ENCODE measurements at regions not wholly inside any gene's neighbourhood (a gene's known extent, or its start where the extent isn't known, plus 50 kb on each side); places are given as distances from the start of the nearest gene placed in this dataset.
"Not testable (repeated sequence)": the region's sequence is repeated elsewhere in the genome, so short reads cannot be mapped to it uniquely, and the experiment has no call there.

DNA sequence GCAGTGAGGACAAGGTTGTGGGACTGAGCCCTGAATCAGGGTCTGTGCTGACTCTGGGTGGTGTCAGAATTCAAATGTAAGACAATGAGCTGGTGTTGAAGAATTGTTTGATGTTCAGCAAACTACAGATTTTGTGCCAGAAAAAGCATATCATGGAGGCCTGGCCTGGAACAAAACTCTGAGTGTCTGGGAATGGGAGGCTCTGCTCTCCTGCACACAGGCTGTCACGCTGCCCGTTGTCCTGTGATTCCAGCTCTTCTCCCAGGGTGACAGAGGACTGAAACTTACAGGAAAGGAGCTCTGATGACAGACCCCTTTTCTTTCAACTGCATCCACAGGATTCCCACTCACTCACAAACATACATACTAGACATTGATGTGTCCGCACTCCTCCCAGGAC is 120.1 kb downstream of the ZNF486 start:
- CTCF ChIA-PET, result no interaction called here
- POLR2A ChIA-PET, result no interaction called here
- TF ChIP-seq ZNF560 (tag by site-specific recombination; IDR thresholded peaks at IDR 0.05; ENCODE audit: borderline replicate concordance) (no peak), KLF9 (tag by site-specific recombination; IDR thresholded peaks at IDR 0.05; ENCODE audit: low read depth) (no peak)

GRCh38 chr19:20285876-20286275 is 118.9 kb downstream of the ZNF486 start:
- H3K4me3 ChIP-seq (ENCODE audit: low read depth, low read length); CTCF ChIA-PET; H3K27ac ChIP-seq (ENCODE audit: extremely low read depth, low read depth, low read length); H3K36me3 ChIP-seq (ENCODE audit: control insufficient read depth in 2 of 2, insufficient read depth in 1 of 2, low read length in 2 of 2); POLR2A ChIA-PET; H3K4me1 ChIP-seq (ENCODE audit: control insufficient read depth, insufficient read depth, low read length); H3K9me3 ChIP-seq (ENCODE audit: control insufficient read depth, insufficient read depth, low read depth, low read length): not testable (repeated sequence)

More for the DNA sequence above, 120.1 kb downstream of the ZNF486 start:
- Histone ChIP-seq H3K9me3 (ENCODE audit: control insufficient read depth, insufficient read depth, low read depth, low read length) (no peaks in the 10 kb centered on the region), H3K27ac (ENCODE audit: extremely low read depth, low read depth, low read length) (no peak overlapping the region), H3K36me3 (ENCODE audit: control insufficient read depth in 2 of 2, insufficient read depth in 1 of 2, low read length in 2 of 2) (no peaks in the 10 kb centered on the region), H3K4me3 (ENCODE audit: low read depth, low read length) (no peak overlapping the region), H3K4me1 (ENCODE audit: control insufficient read depth, insufficient read depth, low read length) (no peaks in the 10 kb centered on the region)

- H3K36me3 ChIP-seq (ENCODE audit: control insufficient read depth in 2 of 2, insufficient read depth in 1 of 2, low read length in 2 of 2), result no peaks in the 10 kb centered on the region
- POLR2A ChIA-PET, result no interaction called here
- no peaks in the 10 kb centered on the region for H3K9me3 ChIP-seq (ENCODE audit: control insufficient read depth, insufficient read depth, low read depth, low read length)
- TF ChIP-seq ZNF155 (tag by site-specific recombination; IDR thresholded peaks at IDR 0.05), result no peak
- TF ChIP-seq, protein P1, sequence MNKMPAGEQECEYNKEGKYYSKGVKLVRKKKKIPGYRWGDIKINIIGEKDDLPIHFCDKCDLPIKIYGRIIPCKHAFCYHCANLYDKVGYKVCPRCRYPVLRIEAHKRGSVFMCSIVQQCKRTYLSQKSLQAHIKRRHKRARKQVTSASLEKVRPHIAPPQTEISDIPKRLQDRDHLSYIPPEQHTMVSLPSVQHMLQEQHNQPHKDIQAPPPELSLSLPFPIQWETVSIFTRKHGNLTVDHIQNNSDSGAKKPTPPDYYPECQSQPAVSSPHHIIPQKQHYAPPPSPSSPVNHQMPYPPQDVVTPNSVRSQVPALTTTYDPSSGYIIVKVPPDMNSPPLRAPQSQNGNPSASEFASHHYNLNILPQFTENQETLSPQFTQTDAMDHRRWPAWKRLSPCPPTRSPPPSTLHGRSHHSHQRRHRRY (tag by site-specific recombination; IDR thresholded peaks at IDR 0.05), result no peak
- no peak for TF ChIP-seq ZFP37 (tag by site-specific recombination; IDR thresholded peaks at IDR 0.05)
- no peak for TF ChIP-seq MZF1 (tag by site-specific recombination; IDR thresholded peaks at IDR 0.05; ENCODE audit: borderline replicate concordance)
- TF ChIP-seq ZNF416 (tag by site-specific recombination; IDR thresholded peaks at IDR 0.05), result no peak
- TF ChIP-seq ZNF785 (tag by site-specific recombination; IDR thresholded peaks at IDR 0.05), result no peak
- TF ChIP-seq, protein P2, sequence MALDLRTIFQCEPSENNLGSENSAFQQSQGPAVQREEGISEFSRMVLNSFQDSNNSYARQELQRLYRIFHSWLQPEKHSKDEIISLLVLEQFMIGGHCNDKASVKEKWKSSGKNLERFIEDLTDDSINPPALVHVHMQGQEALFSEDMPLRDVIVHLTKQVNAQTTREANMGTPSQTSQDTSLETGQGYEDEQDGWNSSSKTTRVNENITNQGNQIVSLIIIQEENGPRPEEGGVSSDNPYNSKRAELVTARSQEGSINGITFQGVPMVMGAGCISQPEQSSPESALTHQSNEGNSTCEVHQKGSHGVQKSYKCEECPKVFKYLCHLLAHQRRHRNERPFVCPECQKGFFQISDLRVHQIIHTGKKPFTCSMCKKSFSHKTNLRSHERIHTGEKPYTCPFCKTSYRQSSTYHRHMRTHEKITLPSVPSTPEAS (tag by site-specific recombination; IDR thresholded peaks at IDR 0.05), result no peak
- no peak for TF ChIP-seq ZNF707 (tag by site-specific recombination; IDR thresholded peaks at IDR 0.05)
- TF ChIP-seq ZNF677 (tag by site-specific recombination; IDR thresholded peaks at IDR 0.05), result no peak
- no peak overlapping the region for H3K4me3 ChIP-seq (ENCODE audit: low read depth, low read length)
- no peak overlapping the region for H3K27ac ChIP-seq (ENCODE audit: extremely low read depth, low read depth, low read length)
- CTCF ChIA-PET, result no interaction called here
- no peaks in the 10 kb centered on the region for H3K4me1 ChIP-seq (ENCODE audit: control insufficient read depth, insufficient read depth, low read length)
Measured at GRCh38 chr19:20279516-20279915, 112.5 kb downstream of the ZNF486 start.

DNA sequence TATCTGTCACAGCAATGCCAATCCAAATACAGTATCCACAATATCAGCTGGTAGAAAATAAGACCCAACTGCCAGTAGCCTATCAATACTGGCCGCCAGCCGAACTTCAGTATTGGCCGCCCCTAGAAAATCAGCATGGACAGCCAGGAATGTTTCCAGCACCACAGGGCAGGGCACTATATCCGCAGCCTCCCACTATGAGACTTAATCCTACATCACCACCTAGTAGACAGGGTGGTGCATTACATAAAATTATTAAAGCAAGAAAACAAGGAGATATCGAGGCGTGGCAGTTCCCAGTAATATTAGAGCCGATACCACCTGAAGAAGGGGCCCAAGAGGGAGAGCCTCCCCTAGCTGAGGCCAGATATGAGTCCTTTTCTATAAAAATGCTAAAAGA is 111.3 kb downstream of the ZNF486 start:
- POLR2A ChIA-PET, result no interaction called here
- no peak overlapping the region for H3K27ac ChIP-seq (ENCODE audit: extremely low read depth, low read depth, low read length)
- no peak overlapping the region for H3K4me3 ChIP-seq (ENCODE audit: low read depth, low read length)
- CTCF ChIA-PET, result no interaction called here
- no peaks in the 10 kb centered on the region for H3K36me3 ChIP-seq (ENCODE audit: control insufficient read depth in 2 of 2, insufficient read depth in 1 of 2, low read length in 2 of 2)
- no peaks in the 10 kb centered on the region for H3K4me1 ChIP-seq (ENCODE audit: control insufficient read depth, insufficient read depth, low read length)
- no peaks in the 10 kb centered on the region for H3K9me3 ChIP-seq (ENCODE audit: control insufficient read depth, insufficient read depth, low read depth, low read length)
- TF ChIP-seq ZNF211 (tag by site-specific recombination; IDR thresholded peaks at IDR 0.05; ENCODE audit: low read depth) (no peak), ZNF513 (tag by site-specific recombination; IDR thresholded peaks at IDR 0.05) (no peak), ZNF138 (tag by site-specific recombination; IDR thresholded peaks at IDR 0.05; ENCODE audit: borderline replicate concordance) (no peak), ZNF548 (tag by site-specific recombination; IDR thresholded peaks at IDR 0.05) (no peak), ZBTB21 (tag by site-specific recombination; IDR thresholded peaks at IDR 0.05) (no peak), ZNF623 (tag by site-specific recombination; IDR thresholded peaks at IDR 0.05) (no peak), PRDM10 (tag by site-specific recombination; IDR thresholded peaks at IDR 0.05) (no peak), ZNF394 (tag by site-specific recombination; IDR thresholded peaks at IDR 0.05; ENCODE audit: borderline replicate concordance) (no peak)

- H3K4me3 ChIP-seq (ENCODE audit: low read depth, low read length); H3K36me3 ChIP-seq (ENCODE audit: control insufficient read depth in 2 of 2, insufficient read depth in 1 of 2, low read length in 2 of 2); CTCF ChIA-PET; POLR2A ChIA-PET; H3K4me1 ChIP-seq (ENCODE audit: control insufficient read depth, insufficient read depth, low read length); H3K27ac ChIP-seq (ENCODE audit: extremely low read depth, low read depth, low read length); H3K9me3 ChIP-seq (ENCODE audit: control insufficient read depth, insufficient read depth, low read depth, low read length): not testable (repeated sequence)
Measured at GRCh38 chr19:20276732-20277082, 109.7 kb downstream of the ZNF486 start.

Data from HEK293 (cell line).